ENCODE measurements at regions not wholly inside any gene's neighbourhood (a gene's known extent, or its start where the extent isn't known, plus 50 kb on each side); places are given as distances from the start of the nearest gene placed in this dataset.
A peak's percentile ranks its signal among the peaks of the same experiment; 100 is the strongest.
"Not testable (repeated sequence)": the region's sequence is repeated elsewhere in the genome, so short reads cannot be mapped to it uniquely, and the experiment has no call there.

GRCh38 chr20:1845163-1845523, 50.1 kb upstream of the SIRPA start:
- no peak for DNase-seq (ENCODE audit: low read depth in 4 of 4, low spot score in 1 of 4)

- peak in 2 of 4 experiments; percentile 10 to 41 for DNase-seq (ENCODE audit: low read depth in 4 of 4, low spot score in 1 of 4)
Measured at GRCh38 chr20:1844325-1845162, 50.7 kb upstream of the SIRPA start.

GRCh38 chr20:1842281-1842680, 52.9 kb upstream of the SIRPA start:
- peak in 1 of 4 experiments; percentile 10 for DNase-seq (ENCODE audit: low read depth in 4 of 4, low spot score in 1 of 4)

GRCh38 chr20:1841554-1842140, 53.6 kb upstream of the SIRPA start:
- DNase-seq (ENCODE audit: low read depth in 4 of 4, low spot score in 1 of 4): no peak

- DNase-seq (ENCODE audit: low read depth in 4 of 4, low spot score in 1 of 4): no peak
Measured at GRCh38 chr20:1840817-1841553, 54.2 kb upstream of the SIRPA start.

GRCh38 chr20:1839376-1840317, 55.6 kb upstream of the SIRPA start:
- not testable (repeated sequence) for DNase-seq (ENCODE audit: low read depth in 4 of 4, low spot score in 1 of 4)

- no peak for DNase-seq (ENCODE audit: low read depth in 4 of 4, low spot score in 1 of 4)
Measured at GRCh38 chr20:1838556-1839279, 56.5 kb upstream of the SIRPA start.

GRCh38 chr20:1835186-1836035, 59.8 kb upstream of the SIRPA start:
- DNase-seq (ENCODE audit: low read depth in 4 of 4, low spot score in 1 of 4): no peak

- DNase-seq (ENCODE audit: low read depth in 4 of 4, low spot score in 1 of 4): no peak
Measured at GRCh38 chr20:1833728-1834726, 61.2 kb upstream of the SIRPA start.

GRCh38 chr20:1833216-1833615, 62.0 kb upstream of the SIRPA start:
- no peak for DNase-seq (ENCODE audit: low read depth in 4 of 4, low spot score in 1 of 4)

- DNase-seq (ENCODE audit: low read depth in 4 of 4, low spot score in 1 of 4): no peak
Measured at GRCh38 chr20:1832634-1833033, 62.6 kb upstream of the SIRPA start.

GRCh38 chr20:1831606-1832005, 63.6 kb upstream of the SIRPA start:
- DNase-seq (ENCODE audit: low read depth in 4 of 4, low spot score in 1 of 4): no peak

GRCh38 chr20:1831096-1831495, 64.1 kb upstream of the SIRPA start:
- DNase-seq (ENCODE audit: low read depth in 4 of 4, low spot score in 1 of 4): no peak

- no peak for DNase-seq (ENCODE audit: low read depth in 4 of 4, low spot score in 1 of 4)
Measured at GRCh38 chr20:1830240-1830639, 65.0 kb upstream of the SIRPA start.

GRCh38 chr20:1829531-1829930, 65.7 kb upstream of the SIRPA start:
- no peak for DNase-seq (ENCODE audit: low read depth in 4 of 4, low spot score in 1 of 4)

- DNase-seq (ENCODE audit: low read depth in 4 of 4, low spot score in 1 of 4): no peak
Measured at GRCh38 chr20:1828786-1829131, 66.4 kb upstream of the SIRPA start.

- no peak for DNase-seq (ENCODE audit: low read depth in 4 of 4, low spot score in 1 of 4)
Measured at GRCh38 chr20:1827974-1828785, 67.0 kb upstream of the SIRPA start.
